Psoas muscle (tissue), 7 donors: ENCODE measurements at regions not wholly inside any gene's neighbourhood (a gene's known extent, or its start where the extent isn't known, plus 50 kb on each side); places are given as distances from the start of the nearest gene placed in this dataset.
"Not testable (repeated sequence)": the region's sequence is repeated elsewhere in the genome, so short reads cannot be mapped to it uniquely, and the experiment has no call there.

ENCODE experiments used
- ATAC-seq, 4 donors: fragments of 200-7000 bp; cut with Tn5 transposase; one replicate each; pipeline ENCODE4 v1.9.1; 2020; ENCODE audit warnings: moderate library complexity in 3 of 4, mild to moderate bottlenecking in 2 of 4
- DNase-seq, 2 donors: peaks; one replicate each; pipeline ENCODE4 v3.0.0-alpha.2; 2020
- H3K27ac ChIP-seq: fragments of 200-600 bp; one replicate; pipeline ENCODE4 v1.8.0; 2022
- H3K27me3 ChIP-seq, 3 donors: fragments of 200-600 bp in 1 of 3; one replicate each; pipeline versions ENCODE4 v1.6.1 to v1.8.0; 2013 to 2022; ENCODE audit warnings: low read length in 2 of 3, mild to moderate bottlenecking in 2 of 3, moderate library complexity in 1 of 3; ENCODE audit not compliant: insufficient read depth in 3 of 3
- H3K36me3 ChIP-seq, 2 donors: fragments of 200-600 bp in 1 of 2; one replicate each; pipeline versions ENCODE4 v1.6.1 to v1.8.0; 2013 to 2022; ENCODE audit warnings: low read depth in 1 of 2, mild to moderate bottlenecking in 1 of 2, moderate library complexity in 1 of 2; ENCODE audit not compliant: insufficient read depth in 1 of 2
- H3K4me1 ChIP-seq: fragments of 200-600 bp; one replicate; pipeline ENCODE4 v1.8.0; 2022
- H3K4me3 ChIP-seq: fragments of 200-600 bp; one replicate; pipeline ENCODE4 v1.8.0; 2022; ENCODE audit warnings: mild to moderate bottlenecking
- H3K9me3 ChIP-seq: fragments of 200-600 bp; one replicate; pipeline ENCODE4 v1.8.0; 2022
- WGBS, 3 donors: extraction: QIAGEN DNeasy Blood & Tissue Kit; methylation state at CpG; one replicate each; pipeline versions ENCODE4 v1.1.6 to v1.1.7; 2013; 5-methylcytosine and 5-hydroxymethylcytosine counted together
- intact Hi-C, 2 donors: fragments of 100-400 bp; cut with DNase I; formaldehyde crosslinking; loops; one replicate each; pipeline versions ENCODE4 v1.11.0 to v1.14.2; 2022
- TF ChIP-seq, protein P1 (sequence below): fragments of 200-600 bp; IDR thresholded peaks from one replicate; pipeline ENCODE4 v1.8.0; 2022; ENCODE audit warnings: antibody characterized with exemption
- donor health status: healthy with polysubstance abuse.
- donor health status: DM: no; HTN: no; CAD: no; lungs with moderate emphysema.
- donor health status: Bipolar disorder and iron deficiency.
- donor health status: healthy.
- donor health status: DM: yes; HTN: yes; CAD: no.
- donor health status: DM: no; HTN: no; CAD: no.
- donor health status: DM: yes; HTN: yes; CAD: no.

GRCh38 chr3:159293493-159293892 lies 491.6 kb downstream of the MFSD1 start:
- Histone ChIP-seq H3K4me1 (no peaks in the 10 kb centered on the region), H3K27ac (no peak overlapping the region), H3K4me3 (no peak overlapping the region), H3K27me3 (no peaks in the 10 kb centered on the region), H3K36me3 (no peaks in the 10 kb centered on the region), H3K9me3 (no peaks in the 10 kb centered on the region)
- TF ChIP-seq, protein P1, sequence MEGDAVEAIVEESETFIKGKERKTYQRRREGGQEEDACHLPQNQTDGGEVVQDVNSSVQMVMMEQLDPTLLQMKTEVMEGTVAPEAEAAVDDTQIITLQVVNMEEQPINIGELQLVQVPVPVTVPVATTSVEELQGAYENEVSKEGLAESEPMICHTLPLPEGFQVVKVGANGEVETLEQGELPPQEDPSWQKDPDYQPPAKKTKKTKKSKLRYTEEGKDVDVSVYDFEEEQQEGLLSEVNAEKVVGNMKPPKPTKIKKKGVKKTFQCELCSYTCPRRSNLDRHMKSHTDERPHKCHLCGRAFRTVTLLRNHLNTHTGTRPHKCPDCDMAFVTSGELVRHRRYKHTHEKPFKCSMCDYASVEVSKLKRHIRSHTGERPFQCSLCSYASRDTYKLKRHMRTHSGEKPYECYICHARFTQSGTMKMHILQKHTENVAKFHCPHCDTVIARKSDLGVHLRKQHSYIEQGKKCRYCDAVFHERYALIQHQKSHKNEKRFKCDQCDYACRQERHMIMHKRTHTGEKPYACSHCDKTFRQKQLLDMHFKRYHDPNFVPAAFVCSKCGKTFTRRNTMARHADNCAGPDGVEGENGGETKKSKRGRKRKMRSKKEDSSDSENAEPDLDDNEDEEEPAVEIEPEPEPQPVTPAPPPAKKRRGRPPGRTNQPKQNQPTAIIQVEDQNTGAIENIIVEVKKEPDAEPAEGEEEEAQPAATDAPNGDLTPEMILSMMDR = no peak
- intact Hi-C loops = no loop called here
- ATAC-seq (no peak), DNase-seq (no peak)
- WGBS, 3 donors = 58 to 72% (median 71%) methylated on average over 1 of the region's 1 CpG

DNA sequence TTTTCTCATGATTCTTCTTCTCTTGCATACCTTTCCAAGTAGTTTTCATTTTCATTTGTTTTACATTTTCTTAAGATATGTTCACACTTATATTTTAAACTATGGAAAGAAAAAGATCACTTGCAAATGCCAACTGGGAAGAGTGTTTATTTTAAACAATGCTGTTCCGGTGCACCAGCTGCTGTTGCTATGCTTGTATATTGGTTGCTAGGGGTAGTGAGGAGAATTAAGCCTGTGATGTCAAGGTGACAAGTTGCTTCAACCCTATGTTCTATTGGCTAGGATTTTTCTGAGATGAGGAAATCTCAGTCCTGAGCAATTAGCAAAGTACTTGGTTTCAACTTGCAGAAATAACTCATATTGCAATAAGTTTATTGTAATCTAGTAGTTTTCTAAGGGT lies 500.1 kb downstream of the MFSD1 start:
- 46 to 63% (median 51%) methylated on average over 1 of the region's 1 CpG for WGBS, 3 donors
- intact Hi-C loops = no loop called here
- Histone ChIP-seq H3K27ac (no peak overlapping the region), H3K4me1 (no peaks in the 10 kb centered on the region), H3K36me3 (no peaks in the 10 kb centered on the region), H3K4me3 (no peak overlapping the region), H3K9me3 (no peaks in the 10 kb centered on the region), H3K27me3 (no peaks in the 10 kb centered on the region)
- no peak for DNase-seq
- ATAC-seq = no peak
- TF ChIP-seq, protein P1 = no peak

DNA sequence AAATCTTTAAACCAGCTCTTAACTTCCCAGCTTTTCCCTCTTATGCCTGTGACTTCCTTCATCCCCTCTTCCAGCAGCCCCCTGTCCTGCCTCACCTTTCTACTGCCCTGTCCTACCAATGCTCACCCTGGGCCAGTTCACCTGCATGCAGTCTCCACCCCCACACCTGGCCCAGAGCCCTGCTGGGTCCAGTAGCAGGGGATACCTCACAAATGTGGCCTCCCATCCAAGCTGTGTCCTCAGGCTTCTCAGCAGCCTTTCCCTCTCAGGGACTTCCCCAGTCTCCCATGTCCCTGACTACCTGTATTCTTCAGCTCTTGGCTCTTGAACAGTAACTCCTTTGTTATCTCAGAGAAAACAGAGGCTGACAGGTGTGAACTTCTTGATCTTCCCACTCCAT lies 503.2 kb downstream of the MFSD1 start:
- H3K27ac ChIP-seq = no peak overlapping the region
- TF ChIP-seq, protein P1 = no peak
- no peak for ATAC-seq
- H3K9me3 ChIP-seq = no peaks in the 10 kb centered on the region
- intact Hi-C loops = no loop called here
- no peaks in the 10 kb centered on the region for H3K27me3 ChIP-seq
- no peaks in the 10 kb centered on the region for H3K36me3 ChIP-seq
- no peak for DNase-seq
- no peaks in the 10 kb centered on the region for H3K4me1 ChIP-seq
- no peak overlapping the region for H3K4me3 ChIP-seq

DNA sequence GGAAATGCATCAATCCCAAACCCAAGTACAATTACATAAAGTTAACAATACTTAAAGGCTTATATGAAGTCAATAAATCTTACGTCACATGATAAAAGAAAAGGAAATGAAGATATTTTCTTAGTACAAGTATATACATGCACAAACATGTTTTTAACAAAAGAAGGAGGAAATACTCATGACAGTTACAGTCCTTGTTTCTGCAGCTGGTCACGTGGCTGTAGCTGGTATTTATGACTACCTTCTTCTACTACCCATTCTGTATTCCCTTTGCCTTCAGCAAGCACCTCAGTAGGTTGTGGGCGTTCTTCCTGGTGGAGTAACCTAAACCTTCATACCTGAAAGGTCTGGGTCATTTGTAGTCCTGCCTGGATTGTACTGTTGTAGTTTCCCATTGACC lies 514.9 kb downstream of the MFSD1 start:
- H3K27me3 ChIP-seq, H3K4me1 ChIP-seq, H3K36me3 ChIP-seq, intact Hi-C loops, H3K4me3 ChIP-seq, ATAC-seq, DNase-seq, H3K27ac ChIP-seq, H3K9me3 ChIP-seq: not testable (repeated sequence)
- 64 to 73% (median 71%) methylated on average over 3 of the region's 3 CpGs for WGBS, 3 donors

DNA sequence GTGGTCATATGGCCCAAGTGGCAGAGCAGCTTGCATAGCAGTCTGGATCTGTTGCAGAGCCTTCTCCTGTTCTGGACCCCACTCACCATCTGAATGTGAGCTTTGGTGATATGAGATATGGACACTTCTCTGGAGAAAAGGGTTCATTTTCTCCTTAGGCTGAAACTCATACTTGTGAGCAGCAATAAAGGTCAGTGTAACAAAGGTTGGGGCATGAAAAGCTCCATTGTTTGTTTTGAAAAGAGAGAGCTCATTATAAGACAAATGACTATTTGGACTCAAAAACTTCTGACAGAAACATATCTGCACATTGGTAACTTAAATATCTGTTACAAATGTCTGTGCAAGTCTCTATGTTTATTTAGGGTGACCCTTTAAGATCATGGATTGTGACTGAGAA lies 517.3 kb downstream of the MFSD1 start:
- intact Hi-C loops = no loop called here
- no peak for DNase-seq
- H3K9me3 ChIP-seq = no peaks in the 10 kb centered on the region
- TF ChIP-seq, protein P1 = no peak
- H3K27me3 ChIP-seq = peaks cover 0 to 2% (median 0%) of the 10 kb centered on the region in 3 donors
- no peak overlapping the region for H3K4me3 ChIP-seq
- no peak overlapping the region for H3K27ac ChIP-seq
- no peaks in the 10 kb centered on the region for H3K4me1 ChIP-seq
- H3K36me3 ChIP-seq = no peaks in the 10 kb centered on the region
- ATAC-seq = no peak
